B cell (primary cell): ENCODE measurements at regions not wholly inside any gene's neighbourhood (a gene's known extent, or its start where the extent isn't known, plus 50 kb on each side); places are given as distances from the start of the nearest gene placed in this dataset.

Source experiments
- ATAC-seq: fragments of 200-7000 bp; cut with Tn5 transposase; one replicate; pipeline ENCODE4 v1.10.0; 2021; ENCODE audit warnings: low read depth, mild to moderate bottlenecking, moderate number of reproducible peaks, moderate library complexity
- CTCF ChIA-PET: fragments of 350-600 bp; sonication (Branson Sonifier 250); formaldehyde crosslinking; loops from one replicate; lab custom pipeline; 2021; ENCODE audit warnings: antibody characterized with exemption, inconsistent platforms; lab: Charles Lee
- POLR2A ChIA-PET: fragments of 350-600 bp; sonication (Branson Sonifier 250); formaldehyde crosslinking; loops from one replicate; lab custom pipeline; 2021; ENCODE audit warnings: antibody characterized with exemption; lab: Charles Lee
- DNase-seq: peaks from one replicate; pipeline ENCODE4 v3.0.0; 2013
- H2AFZ ChIP-seq: 2 replicates; pipeline ENCODE4 v1.6.1; 2012; ENCODE audit warnings: mild to moderate bottlenecking, low read depth, low read length; ENCODE audit not compliant: insufficient read depth, poor library complexity, severe bottlenecking
- H3K27ac ChIP-seq, 2 donors: 1 replicate in 1 of 2; 2 replicates in 1 of 2; pipeline ENCODE4 v1.5.1; 2012 to 2013; ENCODE audit warnings: low read length in 2 of 2, mild to moderate bottlenecking in 2 of 2, moderate library complexity in 1 of 2
- H3K27me3 ChIP-seq, 4 experiments: fragments of 200-600 bp in 1 of 4; sonication (generic) in 1 of 4; replicated peaks in 1 of 4; 1 replicate in 2 of 4; 2 replicates in 2 of 4; pipeline versions ENCODE4 v1.6.1 to v1.7.0; 2013 to 2016; ENCODE audit warnings: low read length in 3 of 4, mild to moderate bottlenecking in 2 of 4, mixed read lengths in 1 of 4, moderate library complexity in 1 of 4; ENCODE audit not compliant: insufficient read depth in 4 of 4, control insufficient read depth in 3 of 4; ENCODE audit errors: control extremely low read depth in 1 of 4
- H3K36me3 ChIP-seq, 2 experiments: replicated peaks in 1 of 2; 1 replicate in 1 of 2; 2 replicates in 1 of 2; pipeline versions ENCODE4 v1.6.1 to v1.7.1; 2013; ENCODE audit warnings: low read length in 1 of 2; ENCODE audit not compliant: insufficient read depth in 2 of 2, control insufficient read depth in 1 of 2; ENCODE audit errors: control extremely low read depth in 1 of 2, extremely low read depth in 1 of 2
- H3K4me1 ChIP-seq, 2 donors: fragments of 200-600 bp in 1 of 2; sonication (generic) in 1 of 2; 1 replicate in 1 of 2; 2 replicates in 1 of 2; pipeline versions ENCODE4 v1.5.1 to v1.6.1; 2013 to 2017; ENCODE audit warnings: low read length in 2 of 2; ENCODE audit not compliant: control insufficient read depth in 2 of 2, insufficient read depth in 2 of 2
- H3K4me2 ChIP-seq: replicated peaks from 2 replicates; pipeline ENCODE3; 2012; ENCODE audit warnings: mild to moderate bottlenecking, low read depth, low read length; ENCODE audit not compliant: poor library complexity, severe bottlenecking
- H3K4me3 ChIP-seq, 5 experiments: fragments of 200-600 bp in 1 of 5; sonication (generic) in 1 of 5; 1 replicate in 3 of 5; 2 replicates in 2 of 5; pipeline versions ENCODE4 v1.5.1 to v1.7.0; 2011 to 2016; ENCODE audit warnings: low read length in 4 of 5, mild to moderate bottlenecking in 4 of 5, low read depth in 2 of 5, control low read depth in 1 of 5, moderate library complexity in 1 of 5; ENCODE audit not compliant: insufficient read depth in 1 of 5; ENCODE audit errors: control extremely low read depth in 1 of 5, extremely low read depth in 1 of 5
- H3K79me2 ChIP-seq: fragments of 200-600 bp; sonication (generic); one replicate; pipeline ENCODE4 v1.6.0; 2016; ENCODE audit warnings: low read length; ENCODE audit not compliant: control insufficient read depth, insufficient read depth
- H3K9ac ChIP-seq: fragments of 200-600 bp; sonication (generic); 2 replicates; pipeline ENCODE4 v1.6.1; 2017; ENCODE audit warnings: mild to moderate bottlenecking, low read length, moderate library complexity
- H3K9me3 ChIP-seq, 3 donors: one replicate each; pipeline versions ENCODE4 v1.6.1 to v1.7.1; 2013; ENCODE audit warnings: low read length in 2 of 3; ENCODE audit not compliant: control insufficient read depth in 2 of 3, insufficient read depth in 1 of 3; ENCODE audit errors: control extremely low read depth in 1 of 3
- H4K20me1 ChIP-seq: 2 replicates; pipeline ENCODE4 v1.6.0; 2012; ENCODE audit warnings: mild to moderate bottlenecking, low read length; ENCODE audit not compliant: insufficient read depth, control insufficient read depth, poor library complexity, severe bottlenecking
- H3K27ac Mint-ChIP-seq: one replicate; pipeline ENCODE4 v1.8.0; 2021; ENCODE audit warnings: mixed read lengths
- H3K27me3 Mint-ChIP-seq: one replicate; pipeline ENCODE4 v1.8.0; 2021; ENCODE audit warnings: mixed read lengths
- H3K4me1 Mint-ChIP-seq: one replicate; pipeline ENCODE4 v1.8.0; 2021; ENCODE audit warnings: mixed read lengths
- H3K4me3 Mint-ChIP-seq: one replicate; pipeline ENCODE4 v1.8.0; 2021; ENCODE audit warnings: mixed read lengths
- H3K9me3 Mint-ChIP-seq: one replicate; pipeline ENCODE4 v1.8.0; 2022; ENCODE audit warnings: mixed read lengths; ENCODE audit not compliant: insufficient read depth
- CTCF ChIP-seq: fragments of 200-600 bp; IDR thresholded peaks from one replicate; pipeline ENCODE4 v1.8.0; 2022; ENCODE audit warnings: antibody characterized with exemption, mild to moderate bottlenecking
- EZH2 ChIP-seq: IDR thresholded peaks from 2 replicates; pipeline ENCODE4 v1.6.1; 2012; ENCODE audit warnings: borderline replicate concordance, low read depth, mild to moderate bottlenecking, moderate library complexity, low read length; ENCODE audit not compliant: insufficient read depth, poor library complexity, severe bottlenecking
- WGBS: methylation state at CpG from one replicate; pipeline ENCODE4 v1.1.5; 2013; ENCODE audit warnings: missing lambda C conversion rate; ENCODE audit not compliant: insufficient coverage; 5-methylcytosine and 5-hydroxymethylcytosine counted together
- intact Hi-C: fragments of 100-400 bp; cut with micrococcal nuclease; formaldehyde crosslinking; loops from one replicate; pipeline ENCODE4 v1.10.0; 2022

GRCh38 chr1:183704131-183704530 is 51.0 kb upstream of the APOBEC4 start:
- Histone ChIP-seq H3K4me2 (no peak overlapping the region), H3K36me3 (no peaks in the 10 kb centered on the region), H3K27ac (no peak overlapping the region), H3K4me3 (no peak overlapping the region), H3K4me1 (no peaks in the 10 kb centered on the region), H3K79me2 (no peaks in the 10 kb centered on the region), H3K9me3 (no peaks in the 10 kb centered on the region), H3K9ac (no peak overlapping the region), H3K27me3 (no peaks in the 10 kb centered on the region), H4K20me1 (no peaks in the 10 kb centered on the region), H2AFZ (no peak overlapping the region)
- TF ChIP-seq CTCF (no peak), EZH2 (no peak)
- ChIA-PET CTCF (no interaction called here), POLR2A (no interaction called here)
- Mint-ChIP-seq H3K27ac (no peak overlapping the region), H3K4me1 (no peaks in the 10 kb centered on the region), H3K9me3 (no peaks in the 10 kb centered on the region), H3K4me3 (no peak overlapping the region), H3K27me3 (no peaks in the 10 kb centered on the region)
- ATAC-seq (no peak), DNase-seq (no peak)
- 97% methylated on average over 2 of the region's 2 CpGs for WGBS
- intact Hi-C loops: no loop called here
